GM18873 (cell line): ENCODE measurements at regions not wholly inside any gene's neighbourhood (a gene's known extent, or its start where the extent isn't known, plus 50 kb on each side); places are given as distances from the start of the nearest gene placed in this dataset.
A peak's percentile ranks its signal among the peaks of the same experiment; 100 is the strongest.

ENCODE experiments used
- ATAC-seq: cut with Tn5 transposase; IDR thresholded peaks from one replicate; pipeline ENCODE4 v1.9.1; 2021; ENCODE audit warnings: mild to moderate bottlenecking, moderate library complexity, moderate number of reproducible peaks; ENCODE audit not compliant: unreplicated experiment, low FRiP score

DNA sequence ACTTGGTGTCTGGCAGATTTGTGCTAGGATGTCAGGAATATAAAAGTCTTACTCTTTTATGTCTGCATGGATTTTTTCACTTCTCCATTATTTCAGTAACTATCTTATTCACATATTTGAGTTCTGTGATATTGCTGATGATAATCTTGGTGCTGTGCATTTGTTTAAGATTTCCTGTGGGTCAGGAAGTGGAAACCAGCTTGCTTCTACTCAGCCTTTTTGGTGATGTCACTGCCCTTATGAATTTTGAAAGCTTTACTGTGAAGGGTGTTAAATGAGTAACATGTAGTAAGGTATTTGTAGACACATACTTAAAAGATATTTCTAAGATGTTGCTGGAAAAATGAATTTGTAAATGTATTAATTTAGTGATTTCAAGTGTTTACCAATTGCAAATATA lies 69.5 kb upstream of the VOPP1 start:
- peak; percentile 86 for ATAC-seq

DNA sequence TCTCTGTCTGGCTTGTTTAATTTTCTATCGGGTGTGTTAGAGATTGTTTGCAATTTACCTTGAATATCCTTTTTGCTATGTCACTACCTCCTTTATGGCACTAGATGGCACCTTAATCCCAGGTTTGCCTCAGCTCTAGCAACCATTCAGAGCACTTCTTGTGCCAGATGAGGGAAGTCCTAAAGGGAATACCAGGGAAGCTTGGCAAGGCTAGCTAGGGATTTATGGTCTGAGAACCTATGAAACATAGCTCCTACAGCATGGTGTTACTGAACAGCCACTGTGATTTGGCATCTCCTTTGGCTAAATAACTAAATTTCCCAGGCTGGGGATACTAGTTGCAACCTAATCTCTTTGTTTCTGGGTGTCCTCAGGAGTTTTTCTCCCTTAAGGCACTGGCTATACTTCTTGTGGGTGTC lies 69.0 kb upstream of the VOPP1 start:
- ATAC-seq, result peak; percentile 70

DNA sequence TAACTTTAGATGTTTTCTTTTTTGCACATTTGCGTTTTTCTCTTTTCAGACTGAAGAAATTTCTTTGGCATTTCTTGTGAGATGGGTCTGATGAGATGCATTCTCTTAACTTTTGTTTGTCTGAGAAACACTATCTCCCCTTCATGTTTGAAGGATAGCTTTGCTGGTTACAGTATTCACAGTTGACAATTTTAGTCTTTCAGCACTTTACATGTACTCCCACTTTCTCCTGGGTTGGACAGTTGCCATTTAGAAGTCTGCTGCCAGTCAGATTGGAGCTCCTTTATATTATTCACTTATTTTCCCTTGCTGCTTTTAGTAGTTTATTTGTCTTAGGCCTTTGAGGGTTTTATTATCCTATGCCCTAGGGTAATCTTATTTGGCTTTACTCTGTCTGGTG lies 67.3 kb upstream of the VOPP1 start:
- ATAC-seq, result no peak

DNA sequence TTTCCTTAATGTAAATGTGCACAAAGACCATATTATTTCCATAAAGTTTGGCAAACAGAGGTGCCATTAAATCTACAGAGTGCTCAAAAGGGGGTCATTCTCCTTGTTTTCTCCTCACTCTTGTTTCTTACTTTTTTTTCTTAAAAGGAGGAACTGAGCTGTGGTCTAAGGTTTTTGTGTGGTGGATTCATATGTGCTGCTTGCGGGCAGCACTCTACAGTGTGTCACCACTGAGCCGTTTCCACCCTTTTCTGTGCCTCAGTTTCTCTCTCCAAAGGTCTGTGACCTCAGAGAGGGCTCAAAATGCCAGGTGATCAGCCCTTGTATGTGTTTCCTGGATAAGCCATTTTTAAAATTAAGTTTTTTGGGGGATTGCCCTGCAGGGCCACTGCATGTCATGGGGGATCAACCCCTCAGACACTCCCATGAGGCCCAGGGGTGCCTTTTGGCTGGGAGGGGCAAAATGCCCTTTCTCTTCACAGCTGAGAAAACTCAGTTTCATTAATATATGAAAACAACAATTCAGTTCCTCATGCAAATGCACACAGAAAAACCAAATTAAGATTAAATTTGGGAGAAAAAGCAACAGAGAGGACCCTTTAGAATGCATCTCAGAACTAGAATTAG lies 56.9 kb upstream of the VOPP1 start:
- ATAC-seq, result no peak

DNA sequence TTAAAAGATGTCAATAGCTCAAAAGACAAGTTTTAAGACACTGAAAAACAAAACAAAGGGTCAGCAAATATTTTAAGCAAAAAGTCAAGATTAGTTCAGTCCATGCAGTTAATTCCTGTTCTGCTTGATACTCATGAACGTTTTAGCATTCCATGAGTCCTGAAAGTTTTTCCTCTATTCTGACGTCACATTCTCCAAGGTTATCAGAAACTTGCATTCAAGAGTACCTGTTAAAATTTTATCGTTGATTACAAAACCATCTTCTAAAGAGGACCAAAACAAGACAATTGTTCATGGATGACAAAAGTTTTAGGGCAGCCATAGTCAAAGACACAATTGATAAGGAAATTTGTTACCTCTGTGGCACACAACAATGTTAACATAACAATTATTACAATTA lies 52.5 kb upstream of the VOPP1 start:
- ATAC-seq, result no peak

DNA sequence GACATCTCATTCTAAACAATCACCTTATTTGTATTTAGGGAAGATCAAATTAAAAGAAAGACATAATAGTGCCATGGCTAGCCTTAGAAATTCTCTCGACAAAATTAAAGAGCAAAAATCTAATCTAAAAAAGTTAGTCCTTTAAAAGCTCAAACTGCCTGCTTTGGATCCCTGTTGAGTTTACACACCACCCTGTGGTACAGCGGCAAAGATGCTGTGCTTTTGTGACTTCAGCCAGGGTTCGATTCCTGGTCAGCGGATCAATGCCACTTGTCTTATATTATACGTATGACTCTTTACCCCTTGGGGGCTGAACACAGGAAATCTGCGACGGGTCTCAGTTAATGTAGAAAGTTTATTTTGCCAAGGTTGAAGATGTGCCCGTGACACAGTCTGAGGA lies 51.3 kb upstream of the VOPP1 start:
- ATAC-seq, result no peak

DNA sequence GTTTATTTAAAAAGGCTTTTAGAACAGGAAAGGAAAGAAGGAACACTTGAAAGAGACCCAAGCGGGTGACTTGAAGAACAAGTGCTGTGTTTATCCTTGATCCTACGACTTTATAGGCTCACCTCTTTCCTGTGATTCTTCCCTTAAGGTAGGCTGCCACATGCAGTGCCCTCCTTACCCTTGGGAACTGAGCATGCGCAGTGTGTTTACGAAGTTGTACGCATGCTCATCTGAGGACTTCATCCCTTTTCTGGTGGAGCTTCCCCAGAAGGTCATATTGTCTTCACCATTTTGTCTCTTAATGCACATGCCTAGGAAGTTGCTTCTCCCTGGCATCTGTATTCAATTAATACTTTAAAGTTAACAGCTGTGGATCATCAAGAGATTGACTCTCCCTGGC lies 49.9 kb upstream of the VOPP1 start:
- ATAC-seq, result no peak
